ENCODE measurements at regions not wholly inside any gene's neighbourhood (a gene's known extent, or its start where the extent isn't known, plus 50 kb on each side); places are given as distances from the start of the nearest gene placed in this dataset.

GRCh38 chr9:119649205-119649604 lies 280.0 kb upstream of the BRINP1 start:
- FAIRE-seq: no peak

More at GRCh38 chr9:119649205-119649604, 280.0 kb upstream of the BRINP1 start:
- DNase-seq (ENCODE audit: low read depth, low spot score): no peak
- Histone ChIP-seq H3K4me1 (ENCODE audit: control insufficient read depth, extremely low read depth, insufficient read depth, low read length) (no peaks in the 10 kb centered on the region), H3K9me3 (replicated peaks; ENCODE audit: control insufficient read depth, insufficient read depth, low read length) (peaks cover 6% of the 10 kb centered on the region), H3K79me2 (ENCODE audit: control insufficient read depth, insufficient read depth, low read length) (no peaks in the 10 kb centered on the region), H4K20me1 (replicated peaks; ENCODE audit: control insufficient read depth, extremely low read depth, insufficient read depth, low read length) (no peaks in the 10 kb centered on the region), H3K9me1 (replicated peaks; ENCODE audit: control insufficient read depth, extremely low read depth, insufficient read depth, low read length) (no peaks in the 10 kb centered on the region), H3K36me3 (ENCODE audit: control insufficient read depth in 2 of 2, extremely low read depth in 1 of 2, insufficient read depth in 2 of 2, low read length in 2 of 2) (no peaks in the 10 kb centered on the region), H3K27ac (ENCODE audit: insufficient read depth, low read depth, low read length) (no peak overlapping the region), H3K4me3 (replicated peaks in 1 of 3; ENCODE audit: insufficient read depth in 1 of 3, low read depth in 1 of 3, low read length in 3 of 3) (no peak overlapping the region), H2AFZ (ENCODE audit: low read depth, low read length) (no peak overlapping the region), H3K4me2 (ENCODE audit: insufficient read depth, low read length) (no peak overlapping the region), H3K27me3 (ENCODE audit: control insufficient read depth in 2 of 2, insufficient read depth in 2 of 2, low read length in 2 of 2) (no peaks in the 10 kb centered on the region), H3K9ac (replicated peaks; ENCODE audit: extremely low read depth, insufficient read depth, low read length) (no peak overlapping the region)
- BruUV-seq (replicated peaks): no TSS peak
- dilution Hi-C loops (cut with MboI; ENCODE audit: extremely low pct_ligation_motif_present, low sequenced_read_pairs): no loop called here
- TF ChIP-seq JUN (IDR thresholded peaks at IDR 0.05; ENCODE audit: borderline replicate concordance, insufficient read depth, insufficient read length, low read depth) (no peak), GATA2 (IDR thresholded peaks at IDR 0.05; ENCODE audit: insufficient read depth, insufficient read length, low read depth, low read length) (no peak), MYC (IDR thresholded peaks at IDR 0.05; ENCODE audit: low read depth, low read length) (no peak), POLR2AphosphoS5 (IDR thresholded peaks at IDR 0.05; ENCODE audit: insufficient read depth, low read depth, low read length) (no peak), MAX (IDR thresholded peaks at IDR 0.05; ENCODE audit: insufficient read depth, insufficient read length) (no peak), EZH2 (IDR thresholded peaks at IDR 0.05; ENCODE audit: borderline replicate concordance, low read depth, low read length, severe bottlenecking) (no peak), FOS (IDR thresholded peaks at IDR 0.05; ENCODE audit: borderline replicate concordance, insufficient read depth, low read length) (no peak), POLR2A (IDR thresholded peaks at IDR 0.05; ENCODE audit: low read depth, low read length) (no peak)
- TF ChIP-seq, protein P1, sequence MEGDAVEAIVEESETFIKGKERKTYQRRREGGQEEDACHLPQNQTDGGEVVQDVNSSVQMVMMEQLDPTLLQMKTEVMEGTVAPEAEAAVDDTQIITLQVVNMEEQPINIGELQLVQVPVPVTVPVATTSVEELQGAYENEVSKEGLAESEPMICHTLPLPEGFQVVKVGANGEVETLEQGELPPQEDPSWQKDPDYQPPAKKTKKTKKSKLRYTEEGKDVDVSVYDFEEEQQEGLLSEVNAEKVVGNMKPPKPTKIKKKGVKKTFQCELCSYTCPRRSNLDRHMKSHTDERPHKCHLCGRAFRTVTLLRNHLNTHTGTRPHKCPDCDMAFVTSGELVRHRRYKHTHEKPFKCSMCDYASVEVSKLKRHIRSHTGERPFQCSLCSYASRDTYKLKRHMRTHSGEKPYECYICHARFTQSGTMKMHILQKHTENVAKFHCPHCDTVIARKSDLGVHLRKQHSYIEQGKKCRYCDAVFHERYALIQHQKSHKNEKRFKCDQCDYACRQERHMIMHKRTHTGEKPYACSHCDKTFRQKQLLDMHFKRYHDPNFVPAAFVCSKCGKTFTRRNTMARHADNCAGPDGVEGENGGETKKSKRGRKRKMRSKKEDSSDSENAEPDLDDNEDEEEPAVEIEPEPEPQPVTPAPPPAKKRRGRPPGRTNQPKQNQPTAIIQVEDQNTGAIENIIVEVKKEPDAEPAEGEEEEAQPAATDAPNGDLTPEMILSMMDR (IDR thresholded peaks at IDR 0.05; ENCODE audit: extremely low read depth in 1 of 2, insufficient read depth in 1 of 2, low read depth in 1 of 2, low read length in 2 of 2): no peak
- ChIA-PET POLR2A (no interaction called here), CTCF (no interaction called here)
- intact Hi-C loops (cut with micrococcal nuclease): no loop called here

Data from endothelial cell of umbilical vein (primary cell).